Middle frontal gyrus (tissue), 1 donor: ENCODE measurements at regions not wholly inside any gene's neighbourhood (a gene's known extent, or its start where the extent isn't known, plus 50 kb on each side); places are given as distances from the start of the nearest gene placed in this dataset.

Source experiments
- DNase-seq: peaks from one replicate; pipeline ENCODE4 v3.0.0-alpha.2; 2015; ENCODE audit warnings: low spot score; ENCODE audit errors: extremely low spot score

DNA sequence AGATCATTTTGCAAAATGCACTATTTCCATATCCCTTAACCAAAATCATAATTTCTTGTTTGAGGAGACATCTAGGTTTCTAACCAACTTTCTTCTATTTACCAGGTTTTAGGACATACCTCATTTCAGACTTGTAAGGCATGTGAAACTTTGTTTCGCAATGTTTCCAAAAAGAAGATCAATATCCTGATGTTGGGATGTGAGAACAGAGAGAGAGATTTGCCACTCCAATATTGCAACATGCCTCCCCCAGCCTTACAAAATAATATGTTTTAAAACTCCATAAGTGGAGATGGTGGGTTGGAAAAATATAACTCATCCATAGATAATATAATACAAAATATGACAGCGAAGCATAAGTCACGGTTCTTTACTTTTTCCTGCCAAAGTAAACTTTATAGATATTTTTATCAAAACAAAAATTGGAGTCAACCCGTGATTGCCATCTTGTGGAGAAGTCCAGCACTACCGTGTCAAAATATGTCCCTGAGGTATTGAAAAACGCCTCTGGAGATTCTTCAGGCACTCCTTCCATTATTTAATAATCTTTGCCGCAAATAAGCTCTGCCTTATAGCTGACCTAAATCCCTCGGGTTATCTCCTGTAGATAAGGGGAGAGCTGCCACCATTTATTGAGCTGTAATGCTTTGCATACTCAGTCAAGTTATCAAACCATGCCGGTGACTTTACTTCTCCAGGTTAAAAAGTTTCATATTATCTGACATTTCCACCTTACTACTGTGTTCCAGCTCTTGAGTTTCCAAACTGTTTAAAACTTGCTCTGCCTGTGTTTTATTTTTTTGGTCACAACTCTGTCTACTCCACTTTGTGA lies 534.2 kb downstream of the HACE1 start:
- DNase-seq = no peak

DNA sequence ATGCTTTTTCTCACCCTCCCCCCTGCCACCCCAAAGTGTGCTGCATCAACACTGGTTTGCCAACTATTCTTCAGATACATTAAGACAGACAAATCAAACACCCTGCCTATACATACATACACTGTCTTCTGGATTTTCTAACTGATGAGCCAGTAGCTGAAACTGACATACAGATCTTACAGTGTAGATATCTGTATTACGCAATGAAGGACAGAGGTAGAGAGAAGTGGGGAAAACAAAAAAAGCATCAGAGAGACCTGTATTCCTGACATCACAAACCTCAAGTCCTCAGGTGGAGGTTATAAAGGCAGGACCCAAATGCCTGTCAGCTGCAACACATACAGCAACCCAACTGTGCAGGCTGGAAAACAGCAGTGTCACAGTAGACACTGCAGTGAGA lies 535.4 kb downstream of the HACE1 start:
- DNase-seq = no peak

DNA sequence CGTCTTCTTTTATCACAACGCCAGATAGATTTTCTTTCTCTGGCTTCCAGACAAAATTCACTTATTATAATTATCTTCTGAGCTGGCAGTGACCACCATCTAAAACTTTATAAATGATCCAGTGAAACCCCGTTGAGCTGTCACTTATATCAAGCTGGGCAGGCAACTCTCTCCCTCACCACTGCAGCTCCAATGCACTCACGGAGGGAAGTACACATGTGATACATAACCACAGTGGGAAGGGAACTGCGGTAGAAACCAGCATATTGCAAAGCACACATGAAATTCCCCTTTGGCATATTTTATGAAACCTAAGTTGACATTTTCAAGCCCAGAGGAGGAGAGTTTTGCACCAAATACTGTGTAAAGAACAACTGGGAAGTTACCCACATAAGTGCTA lies 536.9 kb downstream of the HACE1 start:
- no peak for DNase-seq

DNA sequence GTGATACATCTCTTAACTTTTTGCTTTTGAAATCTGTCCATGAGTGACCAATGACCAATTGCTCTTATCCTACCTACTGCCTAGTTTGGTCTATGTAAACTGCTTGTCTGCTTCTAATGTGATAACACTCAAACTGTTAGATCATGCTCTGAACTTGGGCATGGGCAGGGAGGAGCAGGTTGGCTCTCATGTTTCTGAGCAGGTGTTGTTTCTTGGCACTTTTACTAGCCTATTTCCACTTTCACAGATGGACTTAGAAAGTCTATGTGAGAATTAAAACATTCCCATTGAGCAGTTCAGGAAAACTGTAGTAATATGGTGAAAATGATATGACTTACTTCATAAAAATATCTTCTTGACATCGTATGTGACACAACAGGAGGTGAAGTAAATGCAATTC lies 538.4 kb downstream of the HACE1 start:
- DNase-seq = no peak

DNA sequence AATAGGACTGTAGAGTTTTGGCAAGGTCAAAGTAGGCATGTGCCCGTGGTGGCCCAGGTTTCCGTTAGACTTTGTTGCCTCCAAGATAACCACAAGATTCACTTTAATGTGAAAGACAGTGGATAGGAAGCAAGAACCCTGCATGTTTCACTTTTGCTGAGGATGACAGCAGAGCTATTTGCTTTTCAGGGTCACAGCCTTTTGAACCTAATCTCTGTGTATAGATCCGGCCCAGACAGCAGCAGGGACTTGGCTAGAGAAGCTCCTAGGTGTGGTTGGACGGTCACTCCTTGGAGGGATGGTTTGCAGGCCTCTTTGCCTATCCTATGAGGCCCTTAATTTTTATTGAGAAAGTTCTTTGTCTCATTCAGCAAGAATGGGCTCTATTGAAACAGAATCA lies 538.8 kb downstream of the HACE1 start:
- no peak for DNase-seq

DNA sequence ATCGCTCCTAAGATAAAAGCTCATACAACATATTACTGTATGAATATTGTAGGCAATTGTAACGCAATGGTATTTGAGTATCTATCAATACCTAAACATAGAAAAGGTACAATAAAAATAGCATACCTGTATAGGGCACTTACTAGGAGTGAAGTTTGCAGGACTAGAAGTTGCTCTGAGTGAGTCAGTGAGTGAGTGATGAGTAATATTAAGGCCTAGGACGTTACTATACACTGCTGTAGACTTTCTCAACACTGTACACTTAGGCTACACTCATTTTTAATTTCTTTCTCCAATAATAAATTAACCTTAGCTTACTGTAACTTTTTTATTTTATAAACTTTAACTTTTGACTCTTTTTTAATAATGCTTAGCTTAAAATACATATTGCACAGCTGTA lies 546.9 kb downstream of the HACE1 start:
- DNase-seq = no peak

DNA sequence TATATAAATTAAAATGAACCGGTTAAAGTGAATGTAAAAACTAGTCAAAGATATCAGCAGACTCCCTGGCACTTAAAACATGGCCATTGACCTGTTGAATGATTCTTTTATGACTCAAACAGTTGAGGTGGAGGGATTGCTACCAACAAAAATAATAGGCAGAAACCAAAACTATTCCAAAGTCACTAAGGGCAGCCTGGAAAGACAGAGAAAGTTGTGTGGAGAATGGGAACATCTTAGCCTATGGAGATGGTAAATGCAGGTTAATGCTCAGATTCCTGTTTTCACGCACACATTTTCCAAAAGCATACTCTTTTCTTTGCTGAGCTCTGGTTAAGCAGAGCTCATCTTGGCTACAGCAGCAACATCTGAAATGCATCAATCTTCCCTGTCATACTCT lies 553.5 kb downstream of the HACE1 start:
- no peak for DNase-seq

DNA sequence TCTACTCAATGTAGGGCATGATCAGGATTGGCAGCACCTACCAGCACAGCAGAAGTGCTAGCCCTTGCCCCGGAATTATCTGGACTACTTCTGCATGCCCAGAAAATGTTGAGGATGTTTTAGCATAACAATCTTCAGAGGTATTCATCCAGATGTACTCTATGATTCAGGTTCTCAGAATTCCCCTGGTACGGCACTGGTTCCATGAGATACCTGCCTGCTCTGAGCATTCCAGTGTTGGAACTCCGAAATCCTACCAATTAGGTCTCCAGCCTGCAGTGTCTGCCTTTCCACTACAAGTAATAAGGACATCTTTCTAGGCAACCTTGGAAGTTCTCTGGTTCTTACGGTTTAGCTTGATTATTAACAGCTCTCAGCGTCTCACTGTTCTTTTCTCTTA lies 554.5 kb downstream of the HACE1 start:
- no peak for DNase-seq

DNA sequence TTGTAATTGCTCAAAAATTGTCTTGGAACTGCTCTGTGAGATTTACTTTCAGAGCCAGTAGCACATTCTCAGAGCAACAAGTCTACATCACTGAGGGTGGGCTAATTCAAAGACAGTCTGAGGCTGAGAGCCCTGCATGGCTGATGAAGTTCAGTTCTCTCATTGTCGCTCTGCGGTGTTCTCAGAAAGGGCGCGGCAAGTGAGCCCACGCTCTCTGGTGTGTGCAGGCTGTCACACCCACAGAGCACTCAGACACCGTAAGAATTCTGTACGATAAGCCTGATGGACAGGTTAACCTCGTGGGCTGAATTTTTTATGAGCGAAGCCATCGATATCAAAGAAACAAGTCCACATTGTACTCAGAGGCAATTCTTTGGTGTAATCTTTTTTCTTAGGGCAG lies 557.8 kb downstream of the HACE1 start:
- DNase-seq = no peak

DNA sequence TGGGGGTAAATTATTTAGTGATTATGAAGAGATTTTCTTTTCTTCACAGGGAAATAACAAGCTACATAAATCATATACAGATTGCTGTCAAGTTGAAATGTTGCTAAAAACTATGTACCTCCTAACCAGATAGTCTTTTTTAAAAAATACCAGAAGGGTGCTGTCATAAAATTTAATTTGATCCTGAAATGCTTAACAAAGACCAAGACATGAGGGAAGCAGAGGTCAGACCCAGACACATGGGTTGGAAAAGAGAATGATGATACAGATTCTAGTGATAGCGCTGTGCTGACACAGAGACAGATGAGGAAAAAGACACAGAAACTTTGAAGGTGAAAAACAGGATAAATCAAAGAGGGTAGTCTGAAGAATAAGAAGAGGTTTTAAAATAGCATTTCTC lies 573.1 kb downstream of the HACE1 start:
- no peak for DNase-seq

DNA sequence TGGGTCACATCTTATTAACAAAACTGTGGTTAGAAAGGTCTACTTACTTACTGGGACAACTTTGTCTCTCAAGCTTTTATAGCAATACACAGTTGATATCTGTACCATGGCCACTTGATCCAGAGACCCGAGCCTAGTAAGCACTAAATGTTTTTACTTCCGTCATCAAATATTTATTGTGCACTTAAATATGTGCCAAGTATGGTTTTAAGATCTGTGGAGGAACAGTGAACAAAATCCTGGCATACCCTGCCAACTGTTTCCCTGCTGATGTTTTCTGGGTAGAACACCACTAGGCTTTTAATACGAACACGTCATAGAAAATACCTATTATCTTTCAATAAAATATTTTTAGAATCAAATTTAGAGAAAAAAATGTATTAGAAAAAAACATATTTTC lies 574.8 kb downstream of the HACE1 start:
- no peak for DNase-seq

DNA sequence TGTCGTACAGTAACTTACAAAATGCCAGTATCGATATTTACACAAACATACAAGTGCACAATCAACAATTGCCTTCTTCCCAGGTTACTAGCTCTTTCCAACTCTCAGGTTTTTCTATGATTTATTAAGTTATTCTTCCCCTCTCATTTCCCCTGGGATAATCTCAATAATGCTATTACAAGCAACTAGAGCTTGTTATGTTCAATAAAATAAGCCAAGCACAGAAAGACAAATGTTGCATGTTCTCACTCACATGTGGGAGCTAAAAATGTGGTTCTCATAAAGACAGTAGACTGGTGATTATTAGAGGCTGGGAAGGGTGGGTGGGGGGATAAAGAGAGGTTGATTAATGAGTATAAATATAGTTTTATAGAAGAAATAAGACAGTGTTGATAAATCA lies 577.1 kb downstream of the HACE1 start:
- DNase-seq = no peak

DNA sequence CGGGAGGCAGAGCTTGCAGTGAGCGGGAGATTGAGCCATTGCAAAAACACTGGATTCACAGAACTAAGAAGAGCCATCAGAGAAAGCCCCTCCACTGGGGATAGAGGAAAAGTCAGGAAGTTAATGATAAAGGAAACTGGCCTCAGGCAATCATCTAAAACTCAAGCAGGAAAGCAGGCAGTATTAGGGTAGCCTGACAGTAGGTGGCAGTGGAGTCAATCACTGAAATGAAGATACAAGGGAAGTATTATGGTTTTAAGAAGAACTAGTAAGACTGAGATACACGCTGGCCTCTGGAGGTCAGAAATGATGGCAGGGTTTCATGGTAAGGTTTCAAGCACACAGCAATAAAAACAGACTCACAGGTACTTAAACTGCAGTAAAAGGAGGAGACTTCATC lies 578.3 kb downstream of the HACE1 start:
- no peak for DNase-seq

DNA sequence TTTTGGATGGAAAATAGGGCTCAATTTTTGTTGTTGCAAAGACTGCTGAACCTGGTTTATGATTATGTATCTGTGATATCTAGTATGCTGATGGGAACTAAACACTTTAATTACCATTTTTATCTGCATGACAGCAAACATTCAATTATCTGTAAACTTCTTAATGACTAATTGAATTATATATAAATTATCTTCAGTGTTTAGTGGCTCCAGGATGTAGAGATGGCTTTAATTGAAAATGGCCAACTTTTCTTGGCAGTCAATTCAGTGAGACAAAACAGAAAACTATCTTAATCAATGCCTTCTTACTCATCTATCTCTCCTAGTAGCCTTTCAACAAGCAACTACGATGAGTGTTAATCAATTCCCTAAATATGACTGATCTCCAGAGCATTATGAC lies 591.3 kb downstream of the HACE1 start:
- no peak for DNase-seq

DNA sequence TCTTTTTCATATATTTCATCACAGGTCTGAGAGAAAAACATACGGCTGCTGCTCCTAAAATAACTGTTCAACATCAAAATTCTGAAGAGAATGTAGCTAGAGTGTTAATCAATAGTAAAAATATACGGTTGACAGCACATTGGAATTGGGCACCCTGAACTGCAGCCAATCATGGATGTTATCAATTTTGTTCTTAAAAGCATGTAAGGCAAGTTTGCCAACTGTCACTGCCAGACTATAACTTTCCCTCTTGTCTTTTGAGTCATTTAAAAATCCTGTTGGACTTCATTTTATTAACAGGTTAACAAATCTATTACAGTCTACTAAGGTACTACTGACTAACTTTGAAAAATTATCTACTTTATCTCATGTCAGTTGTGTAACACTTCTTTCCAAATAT lies 592.8 kb downstream of the HACE1 start:
- DNase-seq = no peak

DNA sequence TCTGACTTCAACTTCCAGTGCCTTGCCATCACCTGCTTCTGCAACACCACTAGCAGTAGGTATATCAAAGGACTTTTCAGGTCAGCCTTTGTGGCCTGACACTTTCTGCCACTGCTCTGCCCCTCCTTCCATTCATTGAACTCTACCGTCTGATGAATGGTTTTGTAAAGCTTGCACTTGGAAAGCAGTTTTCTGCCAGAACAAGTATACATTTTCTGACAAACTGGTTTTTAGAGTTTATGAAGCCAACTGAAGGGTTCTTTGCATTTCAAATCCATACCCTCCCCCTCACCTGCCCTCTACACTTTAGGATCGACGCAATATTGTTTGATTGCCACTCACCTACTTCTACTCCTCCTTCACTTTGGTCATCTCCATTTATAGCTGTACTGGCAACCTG lies 603.1 kb downstream of the HACE1 start:
- no peak for DNase-seq

DNA sequence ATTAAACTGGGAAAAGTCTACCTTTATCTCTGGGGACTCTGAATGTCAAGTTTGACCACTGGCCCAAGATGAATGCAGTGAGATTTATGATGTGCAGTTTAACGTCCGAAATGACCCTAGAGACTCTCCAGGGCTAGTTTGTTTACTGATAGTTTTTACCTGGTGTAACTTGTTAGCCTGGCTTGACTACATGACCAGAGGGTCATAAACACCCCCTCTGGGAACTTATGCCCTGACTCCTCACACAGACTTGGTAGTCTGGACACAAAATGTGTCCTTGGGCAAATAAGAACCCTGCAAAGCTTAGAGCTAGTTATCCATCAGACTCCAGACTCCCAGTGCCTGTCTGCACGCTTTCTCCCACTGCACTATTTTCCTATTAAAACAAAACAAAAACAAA lies 606.5 kb downstream of the HACE1 start:
- DNase-seq = no peak

DNA sequence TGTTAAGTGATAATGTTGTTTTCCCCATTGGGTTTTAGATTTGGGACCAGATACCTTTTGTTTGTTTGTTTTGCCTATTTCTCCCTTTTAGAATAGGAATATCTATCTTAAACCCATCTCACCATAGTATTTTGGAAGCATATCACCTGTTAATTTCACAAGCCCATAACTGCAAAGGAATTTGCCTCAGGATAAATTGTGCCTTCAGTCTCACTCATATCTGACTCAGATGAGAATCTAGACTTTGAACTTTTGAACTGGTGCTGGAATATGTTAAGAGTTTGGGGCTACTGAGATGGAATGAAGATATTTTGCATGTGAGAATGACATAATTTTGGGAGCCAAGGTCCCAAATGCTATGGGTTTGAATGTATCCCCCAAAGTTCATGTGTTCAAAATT lies 607.4 kb downstream of the HACE1 start:
- no peak for DNase-seq

DNA sequence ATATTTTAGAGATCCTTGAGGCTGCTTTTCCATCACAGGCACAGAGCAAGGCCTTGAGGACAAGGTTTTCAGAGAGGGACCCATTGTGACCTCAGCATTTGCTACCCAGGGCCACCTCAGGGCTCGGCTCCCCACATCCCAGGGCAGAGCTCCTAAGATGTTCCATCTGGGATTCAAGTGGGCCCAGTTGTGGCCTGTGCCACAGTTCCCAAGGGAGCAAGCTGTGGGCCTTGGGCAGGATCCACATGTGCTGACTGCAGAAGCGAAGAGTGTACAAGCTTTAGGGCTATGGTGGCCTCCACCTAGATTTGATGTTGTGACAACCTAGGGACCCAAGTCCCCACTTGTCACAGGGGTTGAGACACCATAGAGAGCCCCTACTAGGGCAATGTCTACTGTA lies 608.1 kb downstream of the HACE1 start:
- no peak for DNase-seq

DNA sequence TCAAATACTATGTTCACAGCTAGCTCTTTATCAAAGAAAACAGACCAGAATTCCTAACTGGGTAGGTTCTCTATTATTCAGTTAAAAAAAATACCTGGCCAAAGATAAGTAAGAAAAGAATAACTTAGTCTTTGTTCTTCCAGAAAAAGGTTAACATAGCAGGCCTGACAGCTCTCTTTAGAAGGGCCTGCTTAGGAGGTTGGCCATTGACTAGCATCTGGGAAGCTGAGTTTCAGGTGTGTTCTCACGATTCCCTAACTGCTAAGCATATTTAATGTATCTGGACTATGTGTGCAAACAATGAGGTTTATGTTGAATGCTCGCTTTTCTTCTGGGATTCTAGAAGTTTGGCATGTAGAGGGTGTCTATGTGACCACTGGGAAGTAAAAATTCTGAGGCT lies 618.9 kb downstream of the HACE1 start:
- no peak for DNase-seq

DNA sequence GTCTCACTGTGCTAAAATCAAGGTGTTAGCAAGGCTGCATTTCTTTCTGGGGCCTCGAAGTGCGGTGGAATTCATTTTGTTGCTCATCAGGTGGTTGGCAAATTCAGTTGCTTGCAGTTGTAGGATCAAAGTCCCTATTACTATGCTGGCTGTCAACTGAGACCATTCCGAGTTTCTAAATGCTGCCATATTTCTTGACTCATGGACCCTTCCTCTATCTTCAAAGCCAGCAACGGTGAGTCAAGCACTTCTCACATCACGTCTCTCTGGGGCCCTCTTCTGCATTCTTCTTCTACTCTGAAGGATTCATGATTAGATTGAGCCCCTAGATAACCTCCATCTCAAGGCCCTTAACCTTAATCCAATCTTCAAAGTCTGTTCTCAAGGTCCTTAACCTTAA lies 619.7 kb downstream of the HACE1 start:
- no peak for DNase-seq

DNA sequence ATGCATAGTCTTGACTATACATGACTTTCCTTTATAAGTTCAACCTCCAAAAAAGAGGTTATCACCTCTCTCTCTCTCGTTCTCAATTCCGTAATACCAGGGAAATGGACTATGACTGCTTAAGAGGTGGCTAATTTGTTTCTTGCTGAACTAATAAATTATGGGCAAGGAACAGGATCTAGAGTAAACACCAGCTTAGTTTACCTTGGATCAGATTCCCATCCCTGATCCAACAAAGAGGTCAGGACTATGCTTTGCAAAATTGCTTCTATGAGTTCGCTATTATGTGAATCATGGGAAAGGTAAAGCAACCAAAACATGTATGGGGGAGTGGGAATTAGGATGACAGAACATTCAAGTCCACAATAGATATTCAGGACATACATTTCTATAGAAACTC lies 630.7 kb downstream of the HACE1 start:
- DNase-seq = no peak

DNA sequence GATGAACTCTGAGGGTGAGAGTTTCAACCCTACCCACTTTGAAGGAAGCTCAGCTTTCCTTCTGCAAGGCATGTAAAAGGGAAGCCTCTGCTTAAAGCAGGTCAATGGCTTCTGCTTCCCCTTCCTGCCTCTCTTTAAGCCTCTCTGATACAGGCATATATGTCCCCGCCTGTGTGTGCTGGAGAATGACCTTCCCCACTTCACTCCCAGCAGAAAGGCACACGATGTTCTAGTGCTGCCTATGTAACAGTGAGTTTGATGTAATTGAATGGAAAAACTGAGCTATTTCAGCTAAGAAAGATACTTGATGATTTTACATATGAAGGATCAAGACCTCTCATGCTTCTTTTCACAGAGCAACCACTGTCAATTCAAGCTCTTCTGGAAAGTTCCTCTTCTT lies 632.2 kb downstream of the HACE1 start:
- DNase-seq = no peak
